NB4 (cell line): ENCODE measurements at regions not wholly inside any gene's neighbourhood (a gene's known extent, or its start where the extent isn't known, plus 50 kb on each side); places are given as distances from the start of the nearest gene placed in this dataset.

ENCODE experiments used
- MYC ChIP-seq: IDR thresholded peaks from 2 replicates; pipeline ENCODE4 v1.6.1; 2011; ENCODE audit warnings: low read depth, low read length
- POLR2A ChIP-seq: IDR thresholded peaks from 2 replicates; pipeline ENCODE4 v1.6.1; 2011; ENCODE audit warnings: mild to moderate bottlenecking; ENCODE audit not compliant: insufficient read length; ENCODE audit errors: extremely low read depth
- TF ChIP-seq, protein P1 (sequence below): IDR thresholded peaks from one replicate; pipeline ENCODE4 v1.5.1; 2012; ENCODE audit warnings: low read depth, low read length

DNA sequence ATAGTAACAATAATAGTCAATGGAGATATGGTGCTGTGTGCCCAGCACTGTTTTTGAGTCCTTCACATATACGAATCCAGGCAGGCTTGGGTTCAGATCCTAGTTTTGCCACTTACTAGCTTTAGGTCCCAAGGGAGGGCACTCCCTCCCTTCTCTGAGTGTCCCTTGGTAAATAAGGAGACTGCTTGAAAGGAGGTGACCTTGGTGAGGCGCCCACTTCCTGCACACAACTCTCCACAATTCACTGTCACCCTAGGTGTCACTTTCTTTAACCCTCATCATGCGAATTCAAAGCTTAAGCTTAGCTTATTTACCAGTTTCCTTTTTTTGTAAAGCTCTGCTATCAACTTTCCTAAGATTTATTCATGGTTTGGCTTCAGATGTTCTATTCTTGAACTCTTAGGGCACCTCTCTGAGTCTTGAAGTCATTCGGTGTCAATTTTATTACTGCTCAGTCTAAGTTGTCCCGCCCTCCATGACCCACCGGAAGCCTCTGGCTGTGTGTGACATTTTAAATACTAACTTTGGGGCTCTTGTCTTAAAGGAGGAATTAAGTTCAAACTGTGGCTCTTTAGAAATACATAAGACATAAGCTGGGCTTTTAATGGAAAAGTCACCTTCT is 170.7 kb upstream of the ZNF618 start:
- TF ChIP-seq POLR2A (no peak), MYC (no peak)
- TF ChIP-seq, protein P1, sequence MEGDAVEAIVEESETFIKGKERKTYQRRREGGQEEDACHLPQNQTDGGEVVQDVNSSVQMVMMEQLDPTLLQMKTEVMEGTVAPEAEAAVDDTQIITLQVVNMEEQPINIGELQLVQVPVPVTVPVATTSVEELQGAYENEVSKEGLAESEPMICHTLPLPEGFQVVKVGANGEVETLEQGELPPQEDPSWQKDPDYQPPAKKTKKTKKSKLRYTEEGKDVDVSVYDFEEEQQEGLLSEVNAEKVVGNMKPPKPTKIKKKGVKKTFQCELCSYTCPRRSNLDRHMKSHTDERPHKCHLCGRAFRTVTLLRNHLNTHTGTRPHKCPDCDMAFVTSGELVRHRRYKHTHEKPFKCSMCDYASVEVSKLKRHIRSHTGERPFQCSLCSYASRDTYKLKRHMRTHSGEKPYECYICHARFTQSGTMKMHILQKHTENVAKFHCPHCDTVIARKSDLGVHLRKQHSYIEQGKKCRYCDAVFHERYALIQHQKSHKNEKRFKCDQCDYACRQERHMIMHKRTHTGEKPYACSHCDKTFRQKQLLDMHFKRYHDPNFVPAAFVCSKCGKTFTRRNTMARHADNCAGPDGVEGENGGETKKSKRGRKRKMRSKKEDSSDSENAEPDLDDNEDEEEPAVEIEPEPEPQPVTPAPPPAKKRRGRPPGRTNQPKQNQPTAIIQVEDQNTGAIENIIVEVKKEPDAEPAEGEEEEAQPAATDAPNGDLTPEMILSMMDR: no peak
